ENCODE measurements at regions not wholly inside any gene's neighbourhood (a gene's known extent, or its start where the extent isn't known, plus 50 kb on each side); places are given as distances from the start of the nearest gene placed in this dataset.
"Not testable (repeated sequence)": the region's sequence is repeated elsewhere in the genome, so short reads cannot be mapped to it uniquely, and the experiment has no call there.

- H3K27ac ChIP-seq (ENCODE audit: low read length in 2 of 2), result no peak overlapping the region
- TF ChIP-seq EZH2 (IDR thresholded peaks at IDR 0.05; ENCODE audit: borderline replicate concordance, insufficient read depth, low read depth, low read length, poor library complexity, severe bottlenecking) (no peak), CTCF (IDR thresholded peaks at IDR 0.05) (no peak)
These were observed 135.0 kb upstream of the KCNE2 start for GRCh38 chr21:34228792-34229191.

GRCh38 chr21:34229353-34229752, 134.5 kb upstream of the KCNE2 start:
- Histone ChIP-seq H3K79me2 (ENCODE audit: control insufficient read depth, insufficient read depth, low read length) (no peaks in the 10 kb centered on the region), H3K27me3 (replicated peaks in 1 of 4; ENCODE audit: control extremely low read depth in 1 of 4, control insufficient read depth in 3 of 4, insufficient read depth in 4 of 4, low read length in 3 of 4) (no peaks in the 10 kb centered on the region), H3K27ac (ENCODE audit: low read length in 2 of 2) (no peak overlapping the region), H2AFZ (ENCODE audit: insufficient read depth, low read depth, low read length, poor library complexity, severe bottlenecking) (no peak overlapping the region), H3K4me2 (replicated peaks; ENCODE audit: low read depth, low read length, poor library complexity, severe bottlenecking) (no peak overlapping the region), H3K4me3 (ENCODE audit: control extremely low read depth in 1 of 5, extremely low read depth in 1 of 5, insufficient read depth in 1 of 5, low read depth in 2 of 5, low read length in 4 of 5) (no peak overlapping the region), H3K9ac (ENCODE audit: low read length) (no peak overlapping the region), H3K36me3 (replicated peaks in 1 of 2; ENCODE audit: control extremely low read depth in 1 of 2, control insufficient read depth in 1 of 2, extremely low read depth in 1 of 2, insufficient read depth in 2 of 2, low read length in 1 of 2) (no peaks in the 10 kb centered on the region), H3K9me3 (ENCODE audit: control extremely low read depth in 1 of 3, control insufficient read depth in 2 of 3, insufficient read depth in 1 of 3, low read length in 2 of 3) (no peaks in the 10 kb centered on the region), H3K4me1 (ENCODE audit: control insufficient read depth in 2 of 2, insufficient read depth in 2 of 2, low read length in 2 of 2) (no peaks in the 10 kb centered on the region), H4K20me1 (ENCODE audit: control insufficient read depth, insufficient read depth, low read length, poor library complexity, severe bottlenecking) (no peaks in the 10 kb centered on the region)
- no CpG with 5 or more reads among the region's 4 CpGs for WGBS (ENCODE audit: insufficient coverage)
- POLR2A ChIA-PET, result no interaction called here
- H3K27me3 Mint-ChIP-seq, result peaks cover under 1% of the 10 kb centered on the region
- no peak for ATAC-seq (ENCODE audit: low read depth)
- DNase-seq, result no peak
- H3K27ac Mint-ChIP-seq, result no peak overlapping the region
- no peaks in the 10 kb centered on the region for H3K9me3 Mint-ChIP-seq (ENCODE audit: insufficient read depth)
- CTCF ChIA-PET, result no interaction called here
- H3K4me3 Mint-ChIP-seq, result no peak overlapping the region
- TF ChIP-seq CTCF (IDR thresholded peaks at IDR 0.05), result no peak
- no peak for TF ChIP-seq EZH2 (IDR thresholded peaks at IDR 0.05; ENCODE audit: borderline replicate concordance, insufficient read depth, low read depth, low read length, poor library complexity, severe bottlenecking)
- intact Hi-C loops (cut with micrococcal nuclease), result no loop called here
- peaks cover 3% of the 10 kb centered on the region for H3K4me1 Mint-ChIP-seq

More at GRCh38 chr21:34228792-34229191, 135.0 kb upstream of the KCNE2 start:
- ATAC-seq (ENCODE audit: low read depth) (no peak), DNase-seq (no peak)
- Histone ChIP-seq H4K20me1 (ENCODE audit: control insufficient read depth, insufficient read depth, low read length, poor library complexity, severe bottlenecking) (no peaks in the 10 kb centered on the region), H3K9me3 (ENCODE audit: control extremely low read depth in 1 of 3, control insufficient read depth in 2 of 3, insufficient read depth in 1 of 3, low read length in 2 of 3) (no peaks in the 10 kb centered on the region), H3K4me3 (ENCODE audit: control extremely low read depth in 1 of 5, extremely low read depth in 1 of 5, insufficient read depth in 1 of 5, low read depth in 2 of 5, low read length in 4 of 5) (no peak overlapping the region), H2AFZ (ENCODE audit: insufficient read depth, low read depth, low read length, poor library complexity, severe bottlenecking) (no peak overlapping the region), H3K9ac (ENCODE audit: low read length) (no peak overlapping the region), H3K36me3 (replicated peaks in 1 of 2; ENCODE audit: control extremely low read depth in 1 of 2, control insufficient read depth in 1 of 2, extremely low read depth in 1 of 2, insufficient read depth in 2 of 2, low read length in 1 of 2) (no peaks in the 10 kb centered on the region), H3K4me1 (ENCODE audit: control insufficient read depth in 2 of 2, insufficient read depth in 2 of 2, low read length in 2 of 2) (no peaks in the 10 kb centered on the region), H3K27me3 (replicated peaks in 1 of 4; ENCODE audit: control extremely low read depth in 1 of 4, control insufficient read depth in 3 of 4, insufficient read depth in 4 of 4, low read length in 3 of 4) (no peaks in the 10 kb centered on the region), H3K79me2 (ENCODE audit: control insufficient read depth, insufficient read depth, low read length) (no peaks in the 10 kb centered on the region), H3K4me2 (replicated peaks; ENCODE audit: low read depth, low read length, poor library complexity, severe bottlenecking) (no peak overlapping the region)
- intact Hi-C loops (cut with micrococcal nuclease), result no loop called here
- Mint-ChIP-seq H3K4me1 (peaks cover 2% of the 10 kb centered on the region), H3K27me3 (peaks cover 6% of the 10 kb centered on the region), H3K4me3 (no peak overlapping the region), H3K9me3 (ENCODE audit: insufficient read depth) (no peaks in the 10 kb centered on the region), H3K27ac (no peak overlapping the region)
- WGBS (ENCODE audit: insufficient coverage), result 100% methylated on average over 2 of the region's 4 CpGs
- POLR2A ChIA-PET, result no interaction called here
- CTCF ChIA-PET, result no interaction called here

DNA sequence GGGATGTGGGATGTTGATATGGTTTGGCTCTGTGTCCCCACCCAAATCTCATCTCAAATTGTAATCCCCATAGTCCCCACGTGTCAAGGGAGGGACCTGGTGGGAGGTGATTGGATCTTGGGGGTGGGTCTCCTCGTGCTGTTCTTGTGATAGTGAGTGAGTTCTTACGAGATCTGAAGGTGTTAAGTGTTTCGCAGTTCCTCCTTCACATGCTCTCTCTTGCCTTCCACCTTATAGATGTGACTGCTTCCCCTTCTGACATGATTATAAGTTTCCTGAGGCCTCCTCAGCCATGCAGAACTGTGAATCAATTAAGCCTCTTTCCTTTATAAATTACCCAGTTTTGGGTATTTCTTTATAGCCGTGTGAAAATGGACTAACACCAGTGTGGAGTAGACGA, 130.1 kb upstream of the KCNE2 start:
- H3K9ac ChIP-seq (ENCODE audit: low read length); CTCF ChIA-PET; H3K79me2 ChIP-seq (ENCODE audit: control insufficient read depth, insufficient read depth, low read length); H3K36me3 ChIP-seq (replicated peaks in 1 of 2; ENCODE audit: control extremely low read depth in 1 of 2, control insufficient read depth in 1 of 2, extremely low read depth in 1 of 2, insufficient read depth in 2 of 2, low read length in 1 of 2); H3K9me3 Mint-ChIP-seq (ENCODE audit: insufficient read depth); ATAC-seq (ENCODE audit: low read depth); DNase-seq; H3K4me3 Mint-ChIP-seq; H4K20me1 ChIP-seq (ENCODE audit: control insufficient read depth, insufficient read depth, low read length, poor library complexity, severe bottlenecking); H3K27ac Mint-ChIP-seq; H3K4me2 ChIP-seq (replicated peaks; ENCODE audit: low read depth, low read length, poor library complexity, severe bottlenecking); H3K9me3 ChIP-seq (ENCODE audit: control extremely low read depth in 1 of 3, control insufficient read depth in 2 of 3, insufficient read depth in 1 of 3, low read length in 2 of 3); H3K27ac ChIP-seq (ENCODE audit: low read length in 2 of 2); H3K4me3 ChIP-seq (ENCODE audit: control extremely low read depth in 1 of 5, extremely low read depth in 1 of 5, insufficient read depth in 1 of 5, low read depth in 2 of 5, low read length in 4 of 5); H2AFZ ChIP-seq (ENCODE audit: insufficient read depth, low read depth, low read length, poor library complexity, severe bottlenecking); H3K4me1 ChIP-seq (ENCODE audit: control insufficient read depth in 2 of 2, insufficient read depth in 2 of 2, low read length in 2 of 2); intact Hi-C loops (cut with micrococcal nuclease); H3K4me1 Mint-ChIP-seq; H3K27me3 ChIP-seq (replicated peaks in 1 of 4; ENCODE audit: control extremely low read depth in 1 of 4, control insufficient read depth in 3 of 4, insufficient read depth in 4 of 4, low read length in 3 of 4); POLR2A ChIA-PET: not testable (repeated sequence)
- no CpG with 5 or more reads among the region's 6 CpGs for WGBS (ENCODE audit: insufficient coverage)
- peaks cover 10% of the 10 kb centered on the region for H3K27me3 Mint-ChIP-seq

Data from B cell (primary cell).